Esophagus muscularis mucosa (tissue), 3 donors: ENCODE measurements at regions not wholly inside any gene's neighbourhood (a gene's known extent, or its start where the extent isn't known, plus 50 kb on each side); places are given as distances from the start of the nearest gene placed in this dataset.
"Not testable (repeated sequence)": the region's sequence is repeated elsewhere in the genome, so short reads cannot be mapped to it uniquely, and the experiment has no call there.

Source experiments
- CTCF ChIP-seq, 3 experiments: fragments of 200-600 bp in 2 of 3; fragments of 450-650 bp in 1 of 3; sonication (generic) in 2 of 3; IDR thresholded peaks; one replicate each; pipeline ENCODE4 v1.5.1; 2017 to 2019; ENCODE audit warnings: antibody characterized with exemption in 3 of 3, mild to moderate bottlenecking in 2 of 3, moderate library complexity in 1 of 3
- POLR2A ChIP-seq: fragments of 450-650 bp; IDR thresholded peaks from one replicate; pipeline ENCODE4 v1.6.1; 2017; ENCODE audit warnings: antibody characterized with exemption, moderate library complexity, mild to moderate bottlenecking, low read depth

GRCh38 chr9:67418496-67419079 lies 426.2 kb upstream of the SPATA31A3 start:
- TF ChIP-seq CTCF (IDR thresholded peaks at IDR 0.05); POLR2A: not testable (repeated sequence)
